ENCODE measurements at regions not wholly inside any gene's neighbourhood (a gene's known extent, or its start where the extent isn't known, plus 50 kb on each side); places are given as distances from the start of the nearest gene placed in this dataset.

DNA sequence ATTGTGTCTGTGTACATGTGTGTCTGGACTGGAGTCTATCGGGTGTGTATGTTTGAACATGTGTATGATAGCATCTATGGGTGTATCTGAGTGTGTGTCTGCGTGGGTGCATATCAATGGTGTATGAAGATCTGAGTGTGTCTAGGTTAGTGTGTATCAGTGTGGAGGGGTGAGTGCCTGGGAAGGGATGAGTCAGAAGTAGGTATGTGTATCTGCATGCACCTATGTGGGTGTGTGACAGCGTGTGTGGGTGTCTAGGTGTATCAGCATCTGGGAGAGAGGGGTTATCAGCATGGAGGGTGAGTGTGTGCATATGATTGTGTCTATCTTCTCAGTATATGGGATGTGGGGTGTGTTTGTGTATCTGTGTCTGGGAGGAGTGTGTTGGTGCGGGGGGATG lies 58.2 kb upstream of the LHX1 start:
- H3K27me3 ChIP-seq (ENCODE audit: control insufficient read depth, insufficient read depth, low read length), result no peaks in the 10 kb centered on the region
- intact Hi-C loops (cut with DNase I), result no loop called here
- H3K4me1 ChIP-seq (ENCODE audit: control insufficient read depth in 2 of 3, insufficient read depth in 2 of 3, low read depth in 1 of 3, low read length in 3 of 3), result no peaks in the 10 kb centered on the region
- FAIRE-seq (no peak), DNase-seq (no peak)
- H3K9ac ChIP-seq (ENCODE audit: low read length in 3 of 3), result no peak overlapping the region
- H3K36me3 ChIP-seq (ENCODE audit: control insufficient read depth in 2 of 3, insufficient read depth in 3 of 3, low read length in 3 of 3), result no peaks in the 10 kb centered on the region
- TF ChIP-seq, protein P1, sequence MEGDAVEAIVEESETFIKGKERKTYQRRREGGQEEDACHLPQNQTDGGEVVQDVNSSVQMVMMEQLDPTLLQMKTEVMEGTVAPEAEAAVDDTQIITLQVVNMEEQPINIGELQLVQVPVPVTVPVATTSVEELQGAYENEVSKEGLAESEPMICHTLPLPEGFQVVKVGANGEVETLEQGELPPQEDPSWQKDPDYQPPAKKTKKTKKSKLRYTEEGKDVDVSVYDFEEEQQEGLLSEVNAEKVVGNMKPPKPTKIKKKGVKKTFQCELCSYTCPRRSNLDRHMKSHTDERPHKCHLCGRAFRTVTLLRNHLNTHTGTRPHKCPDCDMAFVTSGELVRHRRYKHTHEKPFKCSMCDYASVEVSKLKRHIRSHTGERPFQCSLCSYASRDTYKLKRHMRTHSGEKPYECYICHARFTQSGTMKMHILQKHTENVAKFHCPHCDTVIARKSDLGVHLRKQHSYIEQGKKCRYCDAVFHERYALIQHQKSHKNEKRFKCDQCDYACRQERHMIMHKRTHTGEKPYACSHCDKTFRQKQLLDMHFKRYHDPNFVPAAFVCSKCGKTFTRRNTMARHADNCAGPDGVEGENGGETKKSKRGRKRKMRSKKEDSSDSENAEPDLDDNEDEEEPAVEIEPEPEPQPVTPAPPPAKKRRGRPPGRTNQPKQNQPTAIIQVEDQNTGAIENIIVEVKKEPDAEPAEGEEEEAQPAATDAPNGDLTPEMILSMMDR (IDR thresholded peaks at IDR 0.05; ENCODE audit: borderline replicate concordance, extremely low read depth, insufficient read depth), result no peak
- peaks cover 0 to 9% (median 0%) of the 10 kb centered on the region in 3 donors for H3K9me3 ChIP-seq (ENCODE audit: control insufficient read depth in 2 of 3, insufficient read depth in 1 of 3, low read length in 3 of 3)
- H3K27ac ChIP-seq (ENCODE audit: low read depth in 2 of 2, low read length in 2 of 2), result no peak overlapping the region
- H3K4me3 ChIP-seq (ENCODE audit: low read length in 3 of 3), result no peak overlapping the region

DNA sequence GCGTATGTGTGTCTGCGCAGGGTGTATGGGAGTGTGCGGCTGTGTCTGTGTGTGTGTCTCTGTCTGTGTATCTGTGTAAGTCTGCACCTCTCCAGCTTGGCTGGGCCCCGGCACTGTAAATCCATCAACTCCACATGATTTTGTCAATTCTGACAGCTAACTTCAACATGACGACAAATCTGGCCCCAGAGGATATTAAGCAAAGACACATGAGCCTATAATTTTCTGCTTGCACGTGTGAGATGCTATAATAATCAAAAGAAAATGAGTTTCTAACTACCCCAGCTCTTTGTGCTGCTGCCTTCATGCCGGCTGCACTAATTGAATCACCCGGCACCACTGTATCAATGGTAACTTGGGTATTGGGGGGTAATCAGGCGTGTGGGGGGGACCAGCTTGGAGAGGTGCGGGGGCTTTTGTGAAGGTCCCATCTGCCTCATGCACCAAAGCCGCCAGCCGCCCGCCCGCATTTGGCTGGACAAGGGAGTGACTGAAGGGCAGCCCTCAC lies 57.6 kb upstream of the LHX1 start:
- TF ChIP-seq, protein P1 (IDR thresholded peaks at IDR 0.05; ENCODE audit: borderline replicate concordance, extremely low read depth, insufficient read depth), result no peak
- Histone ChIP-seq H3K4me1 (ENCODE audit: control insufficient read depth in 2 of 3, insufficient read depth in 2 of 3, low read depth in 1 of 3, low read length in 3 of 3) (no peaks in the 10 kb centered on the region), H3K4me3 (ENCODE audit: low read length in 3 of 3) (no peak overlapping the region), H3K27ac (ENCODE audit: low read depth in 2 of 2, low read length in 2 of 2) (no peak overlapping the region), H3K9ac (ENCODE audit: low read length in 3 of 3) (no peak overlapping the region), H3K36me3 (ENCODE audit: control insufficient read depth in 2 of 3, insufficient read depth in 3 of 3, low read length in 3 of 3) (no peaks in the 10 kb centered on the region), H3K27me3 (ENCODE audit: control insufficient read depth, insufficient read depth, low read length) (no peaks in the 10 kb centered on the region), H3K9me3 (ENCODE audit: control insufficient read depth in 2 of 3, insufficient read depth in 1 of 3, low read length in 3 of 3) (peaks cover 0 to 9% (median 0%) of the 10 kb centered on the region in 3 donors)
- intact Hi-C loops (cut with DNase I), result no loop called here
- DNase-seq (no peak), FAIRE-seq (no peak)

DNA sequence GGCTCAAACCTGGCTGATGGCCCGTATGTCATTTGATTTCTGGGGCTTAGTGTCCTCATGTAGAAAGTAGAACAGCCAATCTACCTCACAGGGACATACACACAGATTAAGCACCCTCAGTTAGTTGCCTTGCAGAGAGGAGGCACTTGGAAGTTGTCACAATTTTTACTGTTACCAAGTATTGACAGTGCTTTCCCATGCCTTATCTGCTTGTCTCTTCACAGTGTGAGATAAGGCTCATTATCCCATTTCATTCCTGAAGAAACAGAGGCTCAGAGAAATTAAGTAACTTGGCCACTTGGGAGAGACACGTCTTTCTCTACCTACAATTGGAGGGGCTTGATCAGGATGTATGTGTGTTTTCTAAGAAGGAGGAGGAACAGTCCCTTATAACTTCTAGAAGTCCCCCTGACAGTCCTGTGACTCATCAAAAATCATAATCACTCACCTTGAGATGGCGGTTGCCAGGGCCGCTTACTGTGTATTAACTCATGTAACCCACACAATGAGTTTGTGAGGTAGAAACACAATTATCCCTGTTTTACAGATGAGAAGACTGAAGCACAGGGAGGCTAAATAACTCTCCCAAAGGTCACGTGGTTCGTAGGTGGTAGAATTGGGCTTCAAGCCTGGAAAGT lies 56.9 kb upstream of the LHX1 start:
- TF ChIP-seq, protein P1 (IDR thresholded peaks at IDR 0.05; ENCODE audit: borderline replicate concordance, extremely low read depth, insufficient read depth), result no peak
- FAIRE-seq (no peak), DNase-seq (no peak)
- no peak overlapping the region for H3K4me3 ChIP-seq (ENCODE audit: low read length in 3 of 3)
- H3K27me3 ChIP-seq (ENCODE audit: control insufficient read depth, insufficient read depth, low read length), result no peaks in the 10 kb centered on the region
- H3K4me1 ChIP-seq (ENCODE audit: control insufficient read depth in 2 of 3, insufficient read depth in 2 of 3, low read depth in 1 of 3, low read length in 3 of 3), result no peaks in the 10 kb centered on the region
- no peak overlapping the region for H3K27ac ChIP-seq (ENCODE audit: low read depth in 2 of 2, low read length in 2 of 2)
- H3K9me3 ChIP-seq (ENCODE audit: control insufficient read depth in 2 of 3, insufficient read depth in 1 of 3, low read length in 3 of 3), result peaks cover 0 to 9% (median 0%) of the 10 kb centered on the region in 3 donors
- no peak overlapping the region for H3K9ac ChIP-seq (ENCODE audit: low read length in 3 of 3)
- intact Hi-C loops (cut with DNase I), result no loop called here
- no peaks in the 10 kb centered on the region for H3K36me3 ChIP-seq (ENCODE audit: control insufficient read depth in 2 of 3, insufficient read depth in 3 of 3, low read length in 3 of 3)

Data from kidney (tissue), 13 donors.